ENCODE measurements at regions not wholly inside any gene's neighbourhood (a gene's known extent, or its start where the extent isn't known, plus 50 kb on each side); places are given as distances from the start of the nearest gene placed in this dataset.
A peak's percentile ranks its signal among the peaks of the same experiment; 100 is the strongest.

- DNase-seq = no peak
Measured at GRCh38 chr6:23989885-23990533, 136.0 kb upstream of the NRSN1 start.

DNA sequence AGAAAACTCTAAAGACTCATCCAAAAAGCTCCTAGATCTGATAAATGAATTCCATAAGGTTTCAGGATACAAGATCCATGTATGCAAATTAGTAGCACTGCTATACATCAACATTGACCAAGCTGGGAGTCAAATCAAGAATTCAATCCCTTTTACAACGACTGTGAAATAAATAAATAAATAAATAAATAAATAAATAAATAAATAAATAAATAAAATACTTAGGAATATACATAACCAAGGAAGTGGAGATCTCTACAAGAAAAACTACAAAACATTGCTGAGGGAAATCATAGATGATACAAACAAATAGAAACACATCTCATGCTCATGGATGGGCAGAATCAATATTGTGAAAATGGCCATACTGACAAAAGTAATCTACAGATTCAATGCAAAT, 132.0 kb upstream of the NRSN1 start:
- no peak for DNase-seq

- DNase-seq = no peak
Measured at GRCh38 chr6:24004062-24004461, 122.0 kb upstream of the NRSN1 start.

DNA sequence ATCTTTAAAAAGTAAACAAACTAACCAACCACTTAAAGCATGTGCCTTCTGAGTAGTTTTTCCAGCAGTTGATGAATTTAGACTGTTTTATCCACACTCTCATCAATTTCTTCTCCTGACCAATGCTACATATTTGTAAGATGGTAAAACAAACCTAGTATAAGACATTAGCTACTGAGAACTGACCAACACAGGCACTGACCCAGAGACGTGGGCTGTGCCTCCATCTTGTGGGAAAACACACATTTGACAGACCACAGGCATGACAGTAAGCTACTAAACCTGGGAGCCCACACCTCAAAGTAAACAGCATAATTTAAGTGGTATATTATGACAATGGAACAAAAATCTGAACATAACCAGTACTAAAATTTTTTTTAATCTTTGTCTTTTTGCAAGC, 121.4 kb upstream of the NRSN1 start:
- no peak for DNase-seq

DNA sequence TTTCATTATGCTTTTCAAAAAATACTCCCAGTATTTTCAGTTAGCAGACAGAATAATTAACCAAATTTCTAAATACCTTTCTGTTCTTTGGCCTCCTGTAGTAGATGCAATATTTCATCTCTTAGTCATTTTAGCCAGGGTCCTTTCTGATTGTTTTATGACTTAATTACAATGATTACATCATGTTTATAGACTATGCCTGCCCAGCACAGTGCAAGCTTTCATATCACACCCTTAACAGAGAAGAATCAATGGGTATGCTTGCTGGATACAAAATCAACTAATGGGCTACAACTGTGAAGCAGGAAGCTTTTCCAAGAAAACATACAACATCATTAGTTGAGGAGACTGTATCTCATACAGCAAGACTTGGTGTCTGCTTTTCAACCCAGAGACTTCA, 119.8 kb upstream of the NRSN1 start:
- DNase-seq = no peak

DNA sequence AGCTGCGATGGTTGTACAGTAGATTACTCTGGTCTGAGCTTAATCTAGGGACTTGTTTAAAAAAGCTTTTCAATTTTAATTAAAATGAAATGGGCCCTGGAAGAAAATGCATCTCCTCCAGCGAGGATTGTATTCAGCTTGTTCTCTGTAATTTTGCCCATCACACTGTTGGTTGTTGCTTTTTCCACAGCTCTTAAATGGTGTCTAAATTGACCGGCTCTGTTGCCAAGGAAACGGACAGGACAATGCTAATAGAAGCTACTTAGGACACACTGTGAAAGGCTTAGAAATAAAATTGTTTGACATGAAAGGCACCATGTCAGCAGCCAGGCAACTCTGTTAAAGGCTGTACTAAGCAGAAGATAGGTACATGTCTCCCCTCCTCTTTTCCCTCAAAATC, 116.7 kb upstream of the NRSN1 start:
- DNase-seq = no peak

GRCh38 chr6:24010133-24010532, 115.9 kb upstream of the NRSN1 start:
- DNase-seq = no peak

- DNase-seq = no peak
Measured at GRCh38 chr6:24016286-24016685, 109.7 kb upstream of the NRSN1 start.

DNA sequence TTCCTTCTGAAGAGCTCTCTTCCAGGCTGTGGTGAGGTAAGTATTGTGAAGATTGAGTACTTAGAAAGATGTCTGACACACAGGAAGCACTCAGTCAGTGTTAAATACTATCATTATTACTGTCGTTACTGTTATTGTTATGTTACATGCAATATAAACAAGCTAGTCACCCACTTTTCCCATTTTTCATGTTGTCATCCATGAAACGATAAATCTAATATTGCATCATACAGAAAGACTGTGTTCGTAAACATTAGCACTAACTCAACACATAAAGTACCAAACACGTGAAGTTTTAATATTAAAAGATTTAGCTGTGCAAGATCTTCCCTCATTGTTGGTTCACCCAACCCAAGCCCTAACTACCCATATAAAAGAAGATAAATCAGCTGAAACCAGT, 109.2 kb upstream of the NRSN1 start:
- DNase-seq = no peak

- no peak for DNase-seq
Measured at GRCh38 chr6:24019393-24019792, 106.6 kb upstream of the NRSN1 start.

DNA sequence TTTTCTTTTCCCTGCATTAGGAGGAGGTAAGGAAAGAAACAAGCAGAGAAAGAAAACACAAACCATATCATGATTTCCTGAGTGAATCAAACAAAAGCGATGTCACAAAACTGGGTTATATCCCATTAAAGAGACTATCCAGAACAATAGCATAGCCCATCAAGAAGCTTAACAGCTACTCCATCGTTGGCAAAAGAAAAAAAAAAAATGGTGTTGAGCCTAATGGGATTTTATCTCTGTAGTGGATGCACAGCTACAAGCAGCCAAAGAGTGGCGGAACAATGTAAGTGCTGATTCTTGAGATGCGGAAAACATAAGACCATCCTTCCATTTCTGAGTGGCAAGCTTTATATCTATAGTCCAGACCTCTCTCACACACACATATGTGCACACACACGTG, 106.2 kb upstream of the NRSN1 start:
- no peak for DNase-seq

DNA sequence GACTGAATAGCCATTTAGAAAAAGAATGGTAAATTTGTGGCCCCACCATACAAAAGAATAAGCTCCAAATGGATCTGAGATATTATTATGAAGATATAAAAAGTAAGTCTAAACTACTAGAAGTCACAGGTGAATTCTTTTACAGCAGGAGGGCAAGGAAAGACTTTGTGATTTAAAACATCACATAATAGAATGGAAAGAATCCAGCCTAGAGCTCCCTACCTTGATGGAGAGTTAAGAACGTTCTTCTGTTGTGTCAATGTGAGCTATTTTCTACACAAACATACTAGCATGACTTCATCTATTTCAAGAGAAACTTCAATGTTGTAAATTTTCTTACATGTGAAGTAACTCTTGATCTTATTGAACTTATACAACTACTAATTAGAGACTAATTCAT, 100.0 kb upstream of the NRSN1 start:
- no peak for DNase-seq

GRCh38 chr6:24031496-24031895, 94.5 kb upstream of the NRSN1 start:
- no peak for DNase-seq

DNA sequence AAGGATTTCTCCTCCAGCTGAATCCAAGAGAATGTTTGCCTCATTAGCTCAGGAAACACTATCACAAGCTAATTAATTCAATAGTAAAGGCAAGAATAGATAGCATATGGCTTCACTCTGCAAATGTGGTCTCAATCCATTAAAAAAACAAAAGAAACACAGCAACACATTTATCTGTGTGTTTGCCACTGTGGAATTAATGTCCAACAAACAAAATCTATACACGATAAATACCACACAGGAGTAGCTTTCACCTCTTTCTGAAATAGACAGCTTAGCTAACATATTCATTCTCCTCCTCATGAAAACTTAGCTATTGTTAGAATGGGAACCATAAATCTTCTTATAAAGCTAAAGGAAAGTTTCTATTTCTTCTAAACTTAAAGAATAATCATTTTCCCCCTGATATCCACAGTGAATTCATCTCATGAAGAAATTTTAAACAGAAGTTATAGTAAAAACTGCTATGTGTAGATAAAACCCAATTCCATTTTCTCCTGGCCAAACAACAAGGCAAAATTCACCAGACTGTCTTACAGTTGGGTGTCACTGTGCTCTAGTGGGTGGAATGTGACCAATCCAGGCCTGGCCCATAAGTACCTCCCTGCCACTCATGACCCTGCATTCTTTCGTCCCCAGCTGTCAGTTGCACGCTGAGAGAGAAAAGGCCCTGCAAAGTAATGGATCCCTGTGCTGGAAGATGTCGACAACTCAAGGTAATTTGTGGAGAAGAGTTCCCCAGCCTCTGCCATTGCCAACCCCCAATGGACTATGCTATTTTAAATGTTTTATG, 92.9 kb upstream of the NRSN1 start:
- no peak for DNase-seq

GRCh38 chr6:24043848-24044247, 82.2 kb upstream of the NRSN1 start:
- DNase-seq = no peak

DNA sequence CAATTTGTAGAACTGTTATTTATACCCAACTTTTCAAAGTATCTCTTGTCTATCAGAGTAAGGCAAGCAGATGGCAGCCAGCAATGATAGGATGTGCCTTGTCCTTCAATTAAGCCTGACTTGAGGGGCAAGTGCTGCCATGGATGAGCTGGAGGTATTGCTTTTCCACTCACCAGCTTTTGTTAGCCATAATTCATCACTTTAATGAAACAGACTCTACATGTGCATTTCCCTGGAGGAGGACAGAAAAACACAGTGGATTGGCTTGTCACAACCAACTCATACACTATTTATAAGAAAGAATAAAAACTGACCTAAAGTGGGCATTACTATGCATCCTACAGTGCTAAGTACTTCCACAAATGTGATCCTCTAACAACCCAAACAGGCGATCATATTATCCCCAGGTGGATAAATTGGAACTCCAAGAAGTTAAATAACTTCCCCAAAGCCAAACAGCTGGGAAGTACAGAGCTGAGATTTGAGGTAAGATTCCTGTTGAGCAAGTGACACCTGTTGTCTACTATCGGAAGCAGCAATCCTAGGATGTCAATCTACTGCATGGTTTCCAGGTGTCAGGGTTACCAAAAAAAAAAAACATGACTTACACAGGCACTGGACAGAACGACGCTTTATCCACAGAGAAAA, 73.9 kb upstream of the NRSN1 start:
- no peak for DNase-seq

DNA sequence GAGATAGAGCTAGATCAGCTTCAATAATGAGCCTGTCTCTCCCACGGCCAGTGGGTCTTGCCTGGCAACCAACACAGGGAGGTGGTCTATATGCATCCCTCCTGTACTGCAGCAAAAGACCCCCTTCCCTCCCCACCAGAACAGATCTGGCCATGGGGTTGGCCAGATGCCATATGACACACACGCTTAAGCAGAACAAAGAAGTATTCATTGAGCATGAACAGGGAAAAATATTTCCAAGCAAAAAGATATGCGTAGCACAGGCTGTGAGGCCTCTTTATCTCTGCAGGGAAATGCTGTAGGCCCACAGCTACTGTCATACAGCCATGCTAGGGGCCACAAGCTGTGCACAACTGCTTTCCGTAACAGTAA, 73.4 kb upstream of the NRSN1 start:
- no peak for DNase-seq

GRCh38 chr6:24053057-24053456, 73.0 kb upstream of the NRSN1 start:
- DNase-seq = no peak

GRCh38 chr6:24054388-24054787, 71.6 kb upstream of the NRSN1 start:
- DNase-seq = no peak

- no peak for DNase-seq
Measured at GRCh38 chr6:24056567-24056966, 69.4 kb upstream of the NRSN1 start.

GRCh38 chr6:24057030-24057429, 69.0 kb upstream of the NRSN1 start:
- no peak for DNase-seq

DNA sequence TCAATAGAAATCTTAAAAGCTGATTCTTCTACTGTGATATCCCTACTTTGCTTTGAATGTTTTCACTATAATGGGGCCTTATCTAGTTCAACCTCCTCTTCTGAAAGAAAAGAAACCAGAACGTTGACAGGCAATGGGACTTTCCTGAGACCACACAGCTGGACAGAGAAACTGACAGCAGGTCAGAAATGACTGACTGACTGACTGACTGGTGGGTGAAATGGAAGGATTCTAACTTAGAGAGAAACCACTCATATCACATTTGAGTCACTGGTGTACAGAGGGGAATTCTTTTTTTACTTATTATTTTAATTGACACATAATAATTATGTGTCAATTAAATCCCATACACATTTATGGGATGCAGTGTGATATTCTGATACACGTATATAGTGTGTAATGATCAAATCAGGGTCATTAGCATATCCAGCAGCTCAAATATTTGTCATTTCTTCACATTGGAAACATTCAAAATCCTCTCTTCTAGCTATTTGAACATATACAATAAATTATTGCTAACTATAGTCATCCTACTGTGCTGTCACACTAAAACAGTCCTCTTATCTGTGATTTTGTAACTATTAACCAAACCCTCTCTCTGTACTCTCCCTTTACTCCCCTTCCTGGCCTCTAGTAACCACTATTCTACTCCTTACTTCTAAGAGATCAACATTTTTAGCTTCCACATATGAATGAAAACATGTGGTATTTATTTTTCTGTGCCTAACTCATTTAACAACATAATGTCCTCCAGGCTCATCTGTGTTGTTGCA, 64.8 kb upstream of the NRSN1 start:
- DNase-seq = no peak

DNA sequence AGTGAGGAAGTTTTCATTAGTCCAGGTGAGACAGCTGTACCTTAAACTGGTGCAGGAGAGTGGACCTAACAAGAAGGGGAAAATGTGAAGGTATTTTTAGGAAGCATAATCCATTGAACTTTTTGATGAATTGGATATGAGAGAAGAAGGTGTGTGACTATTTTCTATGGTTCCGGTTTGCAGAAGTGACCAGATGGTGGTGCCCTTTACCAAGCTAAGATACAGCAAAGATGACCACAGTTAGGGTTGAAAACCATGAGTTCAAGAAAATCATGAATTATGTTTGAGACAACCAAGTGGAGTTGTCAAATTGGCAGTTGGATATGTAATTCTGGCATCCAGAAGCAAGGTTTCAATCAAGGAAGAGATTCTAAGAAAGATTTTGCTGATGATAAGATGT, 61.9 kb upstream of the NRSN1 start:
- DNase-seq = peak; percentile 21

- DNase-seq = no peak
Measured at GRCh38 chr6:24064832-24065231, 61.2 kb upstream of the NRSN1 start.

Measured in hematopoietic multipotent progenitor cell treated with erythropoietin and hydrocortisone succinate and interleukin-3 and kit ligand, for 6 days (in vitro differentiated cells).